Activated T-helper 1 cell treated with anti-CD3 and anti-CD28 coated beads, Interleukin-12 subunit alpha, Interleukin-12 subunit beta, Interleukin-2, Interleukin-4 antibody, amounts not matched to agents 30 ng/mL and 10 ng/mL and 1 ng/mL, durations not matched to agents 14 hours and 24 hours and 36 hours (primary cell): ENCODE measurements at regions not wholly inside any gene's neighbourhood (a gene's known extent, or its start where the extent isn't known, plus 50 kb on each side); places are given as distances from the start of the nearest gene placed in this dataset.

Experiments
- DNase-seq: peaks from one replicate; pipeline ENCODE4 v3.0.0; 2021; ENCODE audit warnings: low spot score
- H3K27ac Mint-ChIP-seq: one replicate; pipeline ENCODE4 v1.8.0; 2021; ENCODE audit warnings: mild to moderate bottlenecking, mixed read lengths
- H3K27me3 Mint-ChIP-seq: one replicate; pipeline ENCODE4 v1.8.0; 2022; ENCODE audit warnings: mild to moderate bottlenecking, moderate library complexity, mixed read lengths; ENCODE audit not compliant: insufficient read depth
- H3K36me3 Mint-ChIP-seq: one replicate; pipeline ENCODE4 v1.8.0; 2021; ENCODE audit warnings: low read depth, mixed read lengths
- H3K4me1 Mint-ChIP-seq: one replicate; pipeline ENCODE4 v1.8.0; 2021; ENCODE audit warnings: low read depth, mixed read lengths
- H3K4me3 Mint-ChIP-seq: one replicate; pipeline ENCODE4 v1.8.0; 2021; ENCODE audit warnings: mild to moderate bottlenecking, moderate library complexity, mixed read lengths
- H3K9me3 Mint-ChIP-seq: one replicate; pipeline ENCODE4 v1.8.0; 2021; ENCODE audit warnings: mixed read lengths
- intact Hi-C: fragments of 100-400 bp; cut with micrococcal nuclease; formaldehyde crosslinking; loops from one replicate; pipeline ENCODE4 v1.15.1; 2024

- Mint-ChIP-seq H3K4me3 (no peak overlapping the region), H3K36me3 (peaks cover 6% of the 10 kb centered on the region), H3K27me3 (peaks cover 2% of the 10 kb centered on the region), H3K9me3 (peaks cover 19% of the 10 kb centered on the region), H3K4me1 (peaks cover 26% of the 10 kb centered on the region), H3K27ac (no peak overlapping the region)
- intact Hi-C loops, result no loop called here
- DNase-seq, result no peak
Observed at GRCh38 chr6:14703586-14703985, 542.3 kb upstream of the JARID2 start.

- no peak for DNase-seq
- H3K4me3 Mint-ChIP-seq, result no peak overlapping the region
- peaks cover 6% of the 10 kb centered on the region for H3K36me3 Mint-ChIP-seq
- intact Hi-C loops, result no loop called here
- peaks cover 15% of the 10 kb centered on the region for H3K9me3 Mint-ChIP-seq
- H3K27me3 Mint-ChIP-seq, result peaks cover 2% of the 10 kb centered on the region
- H3K27ac Mint-ChIP-seq, result no peak overlapping the region
- peaks cover 26% of the 10 kb centered on the region for H3K4me1 Mint-ChIP-seq
Observed at GRCh38 chr6:14704383-14705271, 541.2 kb upstream of the JARID2 start.

- no peak for DNase-seq
- H3K4me3 Mint-ChIP-seq, result no peak overlapping the region
- peaks cover 2% of the 10 kb centered on the region for H3K27me3 Mint-ChIP-seq
- intact Hi-C loops, result loop anchor here (1.0 kb wide), 2 partner anchors 27 to 70 kb away; no protein-coding TSS in a partner anchor
- peaks cover 4% of the 10 kb centered on the region for H3K9me3 Mint-ChIP-seq
- no peak overlapping the region for H3K27ac Mint-ChIP-seq
- H3K36me3 Mint-ChIP-seq, result peaks cover 5% of the 10 kb centered on the region
- peaks cover 35% of the 10 kb centered on the region for H3K4me1 Mint-ChIP-seq
Observed at GRCh38 chr6:14705841-14706377, 540.0 kb upstream of the JARID2 start.

- intact Hi-C loops, result loop anchor here (1.0 kb wide), 2 partner anchors 27 to 70 kb away; no protein-coding TSS in a partner anchor
- peak overlapping the region; percentile 32 for H3K27ac Mint-ChIP-seq
- H3K4me1 Mint-ChIP-seq, result peaks cover 40% of the 10 kb centered on the region
- DNase-seq, result no peak
- H3K36me3 Mint-ChIP-seq, result peaks cover 5% of the 10 kb centered on the region
- no peak overlapping the region for H3K4me3 Mint-ChIP-seq
- peaks cover 2% of the 10 kb centered on the region for H3K27me3 Mint-ChIP-seq
- peaks cover 3% of the 10 kb centered on the region for H3K9me3 Mint-ChIP-seq
Observed at GRCh38 chr6:14706378-14706929, 539.4 kb upstream of the JARID2 start.

GRCh38 chr6:14707276-14707675 lies 538.6 kb upstream of the JARID2 start:
- H3K27ac Mint-ChIP-seq, result peak overlapping the region; percentile 42
- H3K27me3 Mint-ChIP-seq, result peaks cover 2% of the 10 kb centered on the region
- H3K4me1 Mint-ChIP-seq, result peaks cover 41% of the 10 kb centered on the region
- H3K36me3 Mint-ChIP-seq, result peaks cover 5% of the 10 kb centered on the region
- intact Hi-C loops, result no loop called here
- no peak for DNase-seq
- H3K4me3 Mint-ChIP-seq, result no peak overlapping the region
- H3K9me3 Mint-ChIP-seq, result no peaks in the 10 kb centered on the region

GRCh38 chr6:14707971-14708465 lies 537.9 kb upstream of the JARID2 start:
- no peak for DNase-seq
- no peak overlapping the region for H3K4me3 Mint-ChIP-seq
- H3K27me3 Mint-ChIP-seq, result peaks cover 2% of the 10 kb centered on the region
- H3K36me3 Mint-ChIP-seq, result peaks cover 5% of the 10 kb centered on the region
- H3K9me3 Mint-ChIP-seq, result no peaks in the 10 kb centered on the region
- intact Hi-C loops, result no loop called here
- peak overlapping the region; percentile 40 for H3K27ac Mint-ChIP-seq
- peaks cover 41% of the 10 kb centered on the region for H3K4me1 Mint-ChIP-seq

DNA sequence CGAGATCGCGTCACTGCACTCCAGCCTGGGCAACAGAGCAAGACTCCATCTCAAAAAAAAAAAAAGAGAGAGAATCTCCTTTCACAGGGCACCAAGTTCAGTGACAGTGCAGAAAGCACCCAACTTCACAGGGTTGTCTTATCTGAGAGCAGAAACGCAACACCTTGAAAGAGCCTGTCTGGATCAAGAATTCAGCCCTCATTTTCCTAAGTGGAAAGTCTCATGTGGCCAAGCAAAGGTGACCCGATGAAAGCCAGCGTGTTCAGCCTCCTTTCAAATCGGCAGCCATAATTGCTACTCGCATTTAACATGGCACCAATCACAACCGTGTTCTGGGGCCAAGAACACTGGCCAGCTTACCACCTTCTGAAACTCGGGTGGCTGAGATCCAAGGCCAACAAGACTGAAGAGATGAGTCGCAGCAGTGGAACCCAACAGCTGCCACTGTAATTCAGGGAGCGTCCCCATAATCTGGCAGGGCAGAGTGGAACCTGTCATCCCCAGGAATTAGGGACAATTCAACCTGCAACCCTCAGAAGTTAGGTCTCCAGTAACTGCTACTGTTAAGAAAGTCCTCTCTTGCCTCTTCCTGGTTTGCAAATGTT lies 536.7 kb upstream of the JARID2 start:
- Mint-ChIP-seq H3K4me1 (peaks cover 41% of the 10 kb centered on the region), H3K9me3 (no peaks in the 10 kb centered on the region), H3K27ac (no peak overlapping the region), H3K4me3 (no peak overlapping the region), H3K36me3 (peaks cover 3% of the 10 kb centered on the region), H3K27me3 (peaks cover 4% of the 10 kb centered on the region)
- intact Hi-C loops, result no loop called here
- no peak for DNase-seq

- intact Hi-C loops, result loop anchor here (2.0 to 5.0 kb wide), 4 partner anchors 48 to 801 kb away; no protein-coding TSS in a partner anchor
- peaks cover 41% of the 10 kb centered on the region for H3K4me1 Mint-ChIP-seq
- H3K27ac Mint-ChIP-seq, result peak overlapping the region; percentile 57
- no peaks in the 10 kb centered on the region for H3K9me3 Mint-ChIP-seq
- peaks cover 4% of the 10 kb centered on the region for H3K27me3 Mint-ChIP-seq
- peaks cover 3% of the 10 kb centered on the region for H3K36me3 Mint-ChIP-seq
- H3K4me3 Mint-ChIP-seq, result no peak overlapping the region
- DNase-seq, result no peak
Observed at GRCh38 chr6:14709900-14710299, 536.0 kb upstream of the JARID2 start.

GRCh38 chr6:14710421-14710820 lies 535.4 kb upstream of the JARID2 start:
- no peaks in the 10 kb centered on the region for H3K9me3 Mint-ChIP-seq
- intact Hi-C loops, result loop anchor here (2.0 to 5.0 kb wide), 4 partner anchors 48 to 802 kb away; no protein-coding TSS in a partner anchor
- H3K36me3 Mint-ChIP-seq, result peaks cover 3% of the 10 kb centered on the region
- H3K4me3 Mint-ChIP-seq, result no peak overlapping the region
- H3K27me3 Mint-ChIP-seq, result peaks cover 4% of the 10 kb centered on the region
- H3K4me1 Mint-ChIP-seq, result peaks cover 41% of the 10 kb centered on the region
- peak overlapping the region; percentile 57 for H3K27ac Mint-ChIP-seq
- no peak for DNase-seq

- H3K9me3 Mint-ChIP-seq, result no peaks in the 10 kb centered on the region
- intact Hi-C loops, result loop anchor here (1.0 to 5.0 kb wide), 7 partner anchors 22 to 802 kb away; no protein-coding TSS in a partner anchor
- DNase-seq, result peak; percentile 56
- H3K36me3 Mint-ChIP-seq, result peaks cover 3% of the 10 kb centered on the region
- peaks cover 4% of the 10 kb centered on the region for H3K27me3 Mint-ChIP-seq
- H3K27ac Mint-ChIP-seq, result peak overlapping the region; percentile 92
- H3K4me3 Mint-ChIP-seq, result peak overlapping the region; percentile 19
- peaks cover 36% of the 10 kb centered on the region for H3K4me1 Mint-ChIP-seq
Observed at GRCh38 chr6:14711056-14711703, 534.7 kb upstream of the JARID2 start.

DNA sequence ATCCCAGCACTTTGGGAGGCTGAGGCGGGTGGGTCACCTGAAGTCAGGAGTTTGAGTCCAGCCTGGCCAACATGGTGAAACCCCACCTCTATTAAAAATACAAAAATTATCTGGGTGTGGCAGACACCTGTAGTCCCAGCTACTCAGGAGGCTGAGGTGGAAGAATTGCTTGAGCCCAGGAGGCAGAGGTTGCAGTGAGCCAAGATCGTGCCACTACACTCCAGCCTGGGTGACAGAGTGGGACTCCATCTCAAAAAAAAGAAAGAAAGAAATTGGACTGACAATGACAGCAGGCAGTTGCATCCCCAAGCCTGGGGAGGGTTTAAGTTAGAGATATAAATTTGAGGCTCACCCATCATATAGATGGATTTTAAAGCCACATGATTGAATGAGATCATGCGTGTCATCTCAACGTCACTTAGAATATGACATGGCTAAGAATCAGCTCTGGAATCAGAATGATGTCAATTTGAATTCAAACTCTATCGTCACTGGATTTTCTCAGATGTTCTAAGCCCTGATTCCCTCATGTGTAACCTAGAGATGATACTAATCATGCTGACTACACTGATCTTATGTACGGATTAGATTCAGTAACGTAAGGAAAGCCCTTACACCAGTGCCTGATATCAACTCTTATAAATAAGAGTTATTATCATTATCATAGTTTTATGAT lies 534.0 kb upstream of the JARID2 start:
- Mint-ChIP-seq H3K4me3 (no peak overlapping the region), H3K27me3 (peaks cover 4% of the 10 kb centered on the region)

More for the DNA sequence above, 534.0 kb upstream of the JARID2 start:
- peaks cover 35% of the 10 kb centered on the region for H3K4me1 Mint-ChIP-seq
- no peak overlapping the region for H3K27ac Mint-ChIP-seq
- H3K36me3 Mint-ChIP-seq, result peaks cover 3% of the 10 kb centered on the region
- DNase-seq, result no peak
- intact Hi-C loops, result loop anchor here (1.0 to 5.0 kb wide), 7 partner anchors 21 to 803 kb away; no protein-coding TSS in a partner anchor
- H3K9me3 Mint-ChIP-seq, result no peaks in the 10 kb centered on the region
